HEK293 (cell line): ENCODE measurements at regions not wholly inside any gene's neighbourhood (a gene's known extent, or its start where the extent isn't known, plus 50 kb on each side); places are given as distances from the start of the nearest gene placed in this dataset.

Experiments used
- CTCF ChIA-PET: fragments of 350-600 bp; formaldehyde crosslinking; extraction: SDS; loops from one replicate; lab custom pipeline; 2021; ENCODE audit warnings: antibody characterized with exemption; lab: Yijun Ruan, JAX
- POLR2A ChIA-PET: fragments of 300-600 bp; formaldehyde crosslinking; extraction: SDS; loops from one replicate; lab custom pipeline; 2020; ENCODE audit warnings: antibody characterized with exemption, inconsistent platforms; lab: Yijun Ruan, JAX
- H3K27ac ChIP-seq: fragments of 200-500 bp; sonication (Bioruptor generic); 2 replicates; pipeline ENCODE4 v1.5.1; 2014; ENCODE audit warnings: low read depth, low read length, control low read depth, inconsistent platforms; ENCODE audit errors: extremely low read depth
- H3K36me3 ChIP-seq, 2 experiments: fragments of 200-500 bp in 1 of 2; sonication (Bioruptor generic) in 1 of 2; 1 replicate in 1 of 2; 2 replicates in 1 of 2; pipeline ENCODE4 v1.5.1; 2014 to 2017; ENCODE audit warnings: inconsistent platforms in 2 of 2, low read length in 2 of 2; ENCODE audit not compliant: control insufficient read depth in 2 of 2, insufficient read depth in 1 of 2
- H3K4me1 ChIP-seq: fragments of 200-500 bp; sonication (Bioruptor generic); 2 replicates; pipeline ENCODE4 v1.5.1; 2014; ENCODE audit warnings: mild to moderate bottlenecking, low read length, inconsistent platforms; ENCODE audit not compliant: control insufficient read depth, insufficient read depth
- H3K4me3 ChIP-seq: 2 replicates; pipeline ENCODE4 v1.5.1; 2011; ENCODE audit warnings: low read depth, mild to moderate bottlenecking, control low read depth, low read length, moderate library complexity
- H3K9me3 ChIP-seq: fragments of 200-500 bp; sonication (Bioruptor generic); 2 replicates; pipeline ENCODE4 v1.5.1; 2014; ENCODE audit warnings: low read depth, low read length, inconsistent platforms; ENCODE audit not compliant: control insufficient read depth, insufficient read depth
- GFI1B ChIP-seq: fragments of 450-650 bp; formaldehyde crosslinking; IDR thresholded peaks from 2 replicates; pipeline ENCODE4 v1.5.1; 2016; ENCODE audit warnings: missing biosample characterization, missing genetic modification characterization
- GLIS1 ChIP-seq: fragments of 450-650 bp; formaldehyde crosslinking; IDR thresholded peaks from 2 replicates; pipeline ENCODE4 v1.5.1; 2016; ENCODE audit warnings: missing biosample characterization, missing genetic modification characterization
- ZBTB1 ChIP-seq: fragments of 450-650 bp; formaldehyde crosslinking; IDR thresholded peaks from 2 replicates; pipeline ENCODE4 v1.5.1; 2016; ENCODE audit warnings: missing biosample characterization, missing genetic modification characterization
- ZBTB21 ChIP-seq: fragments of 450-650 bp; formaldehyde crosslinking; IDR thresholded peaks from 2 replicates; pipeline ENCODE4 v1.5.1; 2017; ENCODE audit warnings: missing biosample characterization, missing genetic modification characterization
- ZNF132 ChIP-seq: fragments of 450-650 bp; formaldehyde crosslinking; IDR thresholded peaks from 2 replicates; pipeline ENCODE4 v1.5.1; 2017; ENCODE audit warnings: missing biosample characterization, missing genetic modification characterization, borderline replicate concordance
- ZNF133 ChIP-seq: fragments of 450-650 bp; formaldehyde crosslinking; IDR thresholded peaks from 2 replicates; pipeline ENCODE4 v1.5.1; 2016; ENCODE audit warnings: missing biosample characterization, missing genetic modification characterization
- ZNF155 ChIP-seq: fragments of 450-650 bp; formaldehyde crosslinking; IDR thresholded peaks from 2 replicates; pipeline ENCODE4 v1.5.1; 2016; ENCODE audit warnings: missing biosample characterization, missing genetic modification characterization
- ZNF157 ChIP-seq: fragments of 450-650 bp; formaldehyde crosslinking; IDR thresholded peaks from 2 replicates; pipeline ENCODE4 v1.5.1; 2016; ENCODE audit warnings: missing biosample characterization, missing genetic modification characterization
- ZNF214 ChIP-seq: fragments of 450-650 bp; formaldehyde crosslinking; IDR thresholded peaks from 2 replicates; pipeline ENCODE4 v1.5.1; 2017; ENCODE audit warnings: missing biosample characterization, mild to moderate bottlenecking, missing genetic modification characterization, borderline replicate concordance
- ZNF292 ChIP-seq: fragments of 450-650 bp; formaldehyde crosslinking; IDR thresholded peaks from 2 replicates; pipeline ENCODE4 v1.5.1; 2016; ENCODE audit warnings: low read depth, missing biosample characterization, missing genetic modification characterization, borderline replicate concordance
- ZNF350 ChIP-seq: fragments of 450-650 bp; formaldehyde crosslinking; IDR thresholded peaks from 2 replicates; pipeline ENCODE4 v1.5.0; 2017; ENCODE audit warnings: missing biosample characterization, mild to moderate bottlenecking, missing genetic modification characterization
- ZNF354C ChIP-seq: fragments of 450-650 bp; formaldehyde crosslinking; IDR thresholded peaks from 2 replicates; pipeline ENCODE4 v1.5.1; 2016; ENCODE audit warnings: missing biosample characterization, missing genetic modification characterization, low read depth, borderline replicate concordance
- ZNF37A ChIP-seq: fragments of 450-650 bp; IDR thresholded peaks from 2 replicates; pipeline ENCODE4 v1.5.1; 2018; ENCODE audit warnings: missing biosample characterization, missing genetic modification characterization
- ZNF654 ChIP-seq: fragments of 450-650 bp; formaldehyde crosslinking; IDR thresholded peaks from 2 replicates; pipeline ENCODE4 v1.5.1; 2016; ENCODE audit warnings: low read depth, missing biosample characterization, missing genetic modification characterization
- ZNF777 ChIP-seq: fragments of 450-650 bp; formaldehyde crosslinking; IDR thresholded peaks from 2 replicates; pipeline ENCODE4 v1.5.1; 2017; ENCODE audit warnings: missing biosample characterization, missing genetic modification characterization, borderline replicate concordance
- ZSCAN16 ChIP-seq: fragments of 450-650 bp; formaldehyde crosslinking; IDR thresholded peaks from 2 replicates; pipeline ENCODE4 v1.5.1; 2016; ENCODE audit warnings: missing biosample characterization, missing genetic modification characterization
- TF ChIP-seq, protein P1 (sequence below): fragments of 450-650 bp; formaldehyde crosslinking; IDR thresholded peaks from 2 replicates; pipeline ENCODE4 v1.5.1; 2016; ENCODE audit warnings: missing biosample characterization, missing genetic modification characterization
- TF ChIP-seq, protein P2 (sequence below): fragments of 450-650 bp; formaldehyde crosslinking; IDR thresholded peaks from 2 replicates; pipeline ENCODE4 v1.5.1; 2016; ENCODE audit warnings: missing biosample characterization, missing genetic modification characterization, low read depth
- TF ChIP-seq, protein P3 (sequence below): fragments of 450-650 bp; IDR thresholded peaks from 2 replicates; pipeline ENCODE4 v1.5.1; 2018; ENCODE audit warnings: missing biosample characterization, missing genetic modification characterization
- TF ChIP-seq, protein P4 (sequence below): fragments of 450-650 bp; formaldehyde crosslinking; conservative IDR thresholded peaks from 2 replicates; pipeline ENCODE4 v1.5.1; 2016; ENCODE audit warnings: low read depth, missing biosample characterization, missing genetic modification characterization
- TF ChIP-seq, protein P5 (sequence below): fragments of 450-650 bp; IDR thresholded peaks from 2 replicates; pipeline ENCODE4 v1.5.1; 2018; ENCODE audit warnings: missing biosample characterization, mild to moderate bottlenecking, missing genetic modification characterization

DNA sequence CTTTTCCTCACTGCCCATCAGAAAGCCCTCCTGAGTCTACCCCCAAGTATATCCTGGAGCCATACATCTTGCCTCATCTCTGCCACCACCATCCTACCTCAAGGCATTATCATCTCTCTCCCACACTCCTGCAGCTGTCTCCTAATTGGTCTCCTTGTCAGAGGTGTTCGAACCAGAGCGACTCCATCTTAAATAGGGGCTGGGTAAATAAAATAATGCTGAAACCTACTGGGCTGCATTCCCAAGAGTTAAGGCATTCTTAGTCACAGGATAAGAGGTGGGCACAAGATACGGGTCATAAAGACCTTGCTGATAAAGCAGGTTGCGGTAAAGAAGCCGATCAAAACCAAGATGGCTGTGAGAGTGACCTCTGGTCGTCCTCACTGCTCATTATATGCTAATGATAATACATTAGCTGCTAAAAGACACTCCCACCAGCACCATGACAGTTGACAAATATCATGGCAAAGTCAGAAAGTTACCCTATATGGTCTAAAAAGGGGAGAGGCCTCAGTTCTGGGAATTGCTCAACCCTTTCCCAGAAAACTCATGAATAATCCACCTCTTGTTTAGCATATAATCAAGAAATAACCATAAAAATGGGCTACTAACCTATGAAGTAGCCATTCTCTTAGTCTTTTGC lies 97.0 kb upstream of the C16orf82 start (continued):
- TF ChIP-seq, protein P1, sequence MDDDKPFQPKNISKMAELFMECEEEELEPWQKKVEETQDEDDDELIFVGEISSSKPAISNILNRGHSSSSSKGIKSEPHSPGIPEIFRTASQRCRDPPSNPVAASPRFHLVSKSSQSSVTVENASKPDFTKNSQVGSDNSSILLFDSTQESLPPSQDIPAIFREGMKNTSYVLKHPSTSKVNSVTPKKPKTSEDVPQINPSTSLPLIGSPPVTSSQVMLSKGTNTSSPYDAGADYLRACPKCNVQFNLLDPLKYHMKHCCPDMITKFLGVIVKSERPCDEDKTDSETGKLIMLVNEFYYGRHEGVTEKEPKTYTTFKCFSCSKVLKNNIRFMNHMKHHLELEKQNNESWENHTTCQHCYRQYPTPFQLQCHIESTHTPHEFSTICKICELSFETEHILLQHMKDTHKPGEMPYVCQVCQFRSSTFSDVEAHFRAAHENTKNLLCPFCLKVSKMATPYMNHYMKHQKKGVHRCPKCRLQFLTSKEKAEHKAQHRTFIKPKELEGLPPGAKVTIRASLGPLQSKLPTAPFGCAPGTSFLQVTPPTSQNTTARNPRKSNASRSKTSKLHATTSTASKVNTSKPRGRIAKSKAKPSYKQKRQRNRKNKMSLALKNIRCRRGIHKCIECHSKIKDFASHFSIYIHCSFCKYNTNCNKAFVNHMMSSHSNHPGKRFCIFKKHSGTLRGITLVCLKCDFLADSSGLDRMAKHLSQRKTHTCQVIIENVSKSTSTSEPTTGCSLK (tag by site-specific recombination) = no peak
- no peak for TF ChIP-seq ZNF350 (tag by site-specific recombination)
- no peak for TF ChIP-seq ZSCAN16 (tag by site-specific recombination)
- no peak for TF ChIP-seq ZNF654 (tag by site-specific recombination)
- TF ChIP-seq, protein P2, sequence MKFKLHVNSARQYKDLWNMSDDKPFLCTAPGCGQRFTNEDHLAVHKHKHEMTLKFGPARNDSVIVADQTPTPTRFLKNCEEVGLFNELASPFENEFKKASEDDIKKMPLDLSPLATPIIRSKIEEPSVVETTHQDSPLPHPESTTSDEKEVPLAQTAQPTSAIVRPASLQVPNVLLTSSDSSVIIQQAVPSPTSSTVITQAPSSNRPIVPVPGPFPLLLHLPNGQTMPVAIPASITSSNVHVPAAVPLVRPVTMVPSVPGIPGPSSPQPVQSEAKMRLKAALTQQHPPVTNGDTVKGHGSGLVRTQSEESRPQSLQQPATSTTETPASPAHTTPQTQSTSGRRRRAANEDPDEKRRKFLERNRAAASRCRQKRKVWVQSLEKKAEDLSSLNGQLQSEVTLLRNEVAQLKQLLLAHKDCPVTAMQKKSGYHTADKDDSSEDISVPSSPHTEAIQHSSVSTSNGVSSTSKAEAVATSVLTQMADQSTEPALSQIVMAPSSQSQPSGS = no peak
- no peak for TF ChIP-seq ZNF292 (tag by site-specific recombination)
- TF ChIP-seq, all 188 proteins: peak for 0

DNA sequence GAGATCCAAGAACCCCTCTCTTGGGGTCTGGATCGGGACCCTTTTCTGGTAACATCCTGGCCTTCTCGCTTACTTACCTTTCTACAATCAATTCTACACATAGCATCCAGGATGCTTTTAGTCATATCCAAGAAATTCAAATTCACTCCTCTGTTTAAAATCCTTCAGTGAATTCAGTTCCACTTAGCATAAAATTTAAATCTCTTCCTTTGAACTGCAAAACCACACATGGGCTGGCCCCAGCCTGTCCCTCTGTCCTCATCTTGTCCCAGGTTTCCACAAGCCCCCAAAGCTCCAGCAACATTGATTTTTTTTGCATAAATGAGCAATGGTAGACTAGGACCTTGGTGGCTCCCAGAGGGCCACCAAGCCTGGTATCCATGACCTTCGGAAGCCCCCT lies 96.4 kb upstream of the C16orf82 start:
- Histone ChIP-seq H3K36me3 (no peaks in the 10 kb centered on the region), H3K27ac (no peak overlapping the region), H3K4me3 (no peak overlapping the region), H3K9me3 (no peaks in the 10 kb centered on the region), H3K4me1 (no peaks in the 10 kb centered on the region)
- POLR2A ChIA-PET = no interaction called here
- CTCF ChIA-PET = no interaction called here
- TF ChIP-seq, protein P3, sequence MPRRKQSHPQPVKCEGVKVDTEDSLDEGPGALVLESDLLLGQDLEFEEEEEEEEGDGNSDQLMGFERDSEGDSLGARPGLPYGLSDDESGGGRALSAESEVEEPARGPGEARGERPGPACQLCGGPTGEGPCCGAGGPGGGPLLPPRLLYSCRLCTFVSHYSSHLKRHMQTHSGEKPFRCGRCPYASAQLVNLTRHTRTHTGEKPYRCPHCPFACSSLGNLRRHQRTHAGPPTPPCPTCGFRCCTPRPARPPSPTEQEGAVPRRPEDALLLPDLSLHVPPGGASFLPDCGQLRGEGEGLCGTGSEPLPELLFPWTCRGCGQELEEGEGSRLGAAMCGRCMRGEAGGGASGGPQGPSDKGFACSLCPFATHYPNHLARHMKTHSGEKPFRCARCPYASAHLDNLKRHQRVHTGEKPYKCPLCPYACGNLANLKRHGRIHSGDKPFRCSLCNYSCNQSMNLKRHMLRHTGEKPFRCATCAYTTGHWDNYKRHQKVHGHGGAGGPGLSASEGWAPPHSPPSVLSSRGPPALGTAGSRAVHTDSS (tag by site-specific recombination) = no peak
- TF ChIP-seq ZNF133 (tag by site-specific recombination) (no peak), ZNF132 (no peak), ZNF157 (no peak), ZBTB21 (no peak), GLIS1 (no peak), ZNF354C (tag by site-specific recombination) (no peak), ZNF777 (no peak), ZNF37A (tag by site-specific recombination) (no peak), ZNF214 (tag by site-specific recombination) (no peak), GFI1B (tag by site-specific recombination) (no peak), ZNF155 (tag by site-specific recombination) (no peak), ZBTB1 (tag by site-specific recombination) (no peak)
- TF ChIP-seq, protein P4, sequence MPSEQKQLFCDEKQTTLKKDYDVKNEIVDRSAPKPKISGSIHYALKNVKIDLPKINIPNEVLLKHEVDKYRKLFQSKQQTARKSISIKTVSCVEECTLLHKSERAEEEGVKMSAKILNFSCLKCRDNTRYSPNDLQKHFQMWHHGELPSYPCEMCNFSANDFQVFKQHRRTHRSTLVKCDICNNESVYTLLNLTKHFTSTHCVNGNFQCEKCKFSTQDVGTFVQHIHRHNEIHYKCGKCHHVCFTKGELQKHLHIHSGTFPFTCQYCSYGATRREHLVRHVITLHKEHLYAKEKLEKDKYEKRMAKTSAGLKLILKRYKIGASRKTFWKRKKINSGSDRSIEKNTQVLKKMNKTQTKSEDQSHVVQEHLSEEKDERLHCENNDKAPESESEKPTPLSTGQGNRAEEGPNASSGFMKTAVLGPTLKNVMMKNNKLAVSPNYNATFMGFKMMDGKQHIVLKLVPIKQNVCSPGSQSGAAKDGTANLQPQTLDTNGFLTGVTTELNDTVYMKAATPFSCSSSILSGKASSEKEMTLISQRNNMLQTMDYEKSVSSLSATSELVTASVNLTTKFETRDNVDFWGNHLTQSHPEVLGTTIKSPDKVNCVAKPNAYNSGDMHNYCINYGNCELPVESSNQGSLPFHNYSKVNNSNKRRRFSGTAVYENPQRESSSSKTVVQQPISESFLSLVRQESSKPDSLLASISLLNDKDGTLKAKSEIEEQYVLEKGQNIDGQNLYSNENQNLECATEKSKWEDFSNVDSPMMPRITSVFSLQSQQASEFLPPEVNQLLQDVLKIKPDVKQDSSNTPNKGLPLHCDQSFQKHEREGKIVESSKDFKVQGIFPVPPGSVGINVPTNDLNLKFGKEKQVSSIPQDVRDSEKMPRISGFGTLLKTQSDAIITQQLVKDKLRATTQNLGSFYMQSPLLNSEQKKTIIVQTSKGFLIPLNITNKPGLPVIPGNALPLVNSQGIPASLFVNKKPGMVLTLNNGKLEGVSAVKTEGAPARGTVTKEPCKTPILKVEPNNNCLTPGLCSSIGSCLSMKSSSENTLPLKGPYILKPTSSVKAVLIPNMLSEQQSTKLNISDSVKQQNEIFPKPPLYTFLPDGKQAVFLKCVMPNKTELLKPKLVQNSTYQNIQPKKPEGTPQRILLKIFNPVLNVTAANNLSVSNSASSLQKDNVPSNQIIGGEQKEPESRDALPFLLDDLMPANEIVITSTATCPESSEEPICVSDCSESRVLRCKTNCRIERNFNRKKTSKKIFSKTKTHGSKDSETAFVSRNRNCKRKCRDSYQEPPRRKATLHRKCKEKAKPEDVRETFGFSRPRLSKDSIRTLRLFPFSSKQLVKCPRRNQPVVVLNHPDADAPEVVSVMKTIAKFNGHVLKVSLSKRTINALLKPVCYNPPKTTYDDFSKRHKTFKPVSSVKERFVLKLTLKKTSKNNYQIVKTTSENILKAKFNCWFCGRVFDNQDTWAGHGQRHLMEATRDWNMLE = no peak
- TF ChIP-seq, protein P5, sequence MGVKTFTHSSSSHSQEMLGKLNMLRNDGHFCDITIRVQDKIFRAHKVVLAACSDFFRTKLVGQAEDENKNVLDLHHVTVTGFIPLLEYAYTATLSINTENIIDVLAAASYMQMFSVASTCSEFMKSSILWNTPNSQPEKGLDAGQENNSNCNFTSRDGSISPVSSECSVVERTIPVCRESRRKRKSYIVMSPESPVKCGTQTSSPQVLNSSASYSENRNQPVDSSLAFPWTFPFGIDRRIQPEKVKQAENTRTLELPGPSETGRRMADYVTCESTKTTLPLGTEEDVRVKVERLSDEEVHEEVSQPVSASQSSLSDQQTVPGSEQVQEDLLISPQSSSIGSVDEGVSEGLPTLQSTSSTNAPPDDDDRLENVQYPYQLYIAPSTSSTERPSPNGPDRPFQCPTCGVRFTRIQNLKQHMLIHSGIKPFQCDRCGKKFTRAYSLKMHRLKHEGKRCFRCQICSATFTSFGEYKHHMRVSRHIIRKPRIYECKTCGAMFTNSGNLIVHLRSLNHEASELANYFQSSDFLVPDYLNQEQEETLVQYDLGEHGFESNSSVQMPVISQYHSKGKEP (tag by site-specific recombination) = no peak
- TF ChIP-seq, protein P2 = no peak
